HepG2 (cell line): ENCODE measurements at regions not wholly inside any gene's neighbourhood (a gene's known extent, or its start where the extent isn't known, plus 50 kb on each side); places are given as distances from the start of the nearest gene placed in this dataset.

Experiments used
- CENPT ChIP-seq: sonication (generic); formaldehyde crosslinking; IDR thresholded peaks from 2 replicates; pipeline ENCODE4 v1.8.0; 2022; ENCODE audit warnings: low read depth, mild to moderate bottlenecking, moderate library complexity, missing genetic modification reagents
- CREB1 ChIP-seq, 2 experiments: fragments of 450-650 bp in 1 of 2; IDR thresholded peaks; 2 replicates each; pipeline ENCODE4 v1.6.1; 2016 to 2017; ENCODE audit warnings: control low read depth in 1 of 2, mild to moderate bottlenecking in 1 of 2, missing compliant biosample characterization in 1 of 2, missing genetic modification characterization in 1 of 2
- FIP1L1 ChIP-seq: fragments of 200-400 bp; formaldehyde crosslinking; IDR thresholded peaks from 2 replicates; pipeline ENCODE4 v1.6.1; 2018; ENCODE audit warnings: low read depth, mild to moderate bottlenecking, low read length, moderate library complexity, borderline replicate concordance; ENCODE audit not compliant: insufficient read depth
- MIXL1 ChIP-seq: IDR thresholded peaks from 2 replicates; pipeline ENCODE4 v1.6.1; 2016
- RARG ChIP-seq: sonication (generic); formaldehyde crosslinking; IDR thresholded peaks from 2 replicates; pipeline ENCODE4 v1.4.0; 2020; ENCODE audit warnings: low read depth, mild to moderate bottlenecking, missing genetic modification reagents
- RNF2 ChIP-seq: fragments of 450-650 bp; conservative IDR thresholded peaks from 2 replicates; pipeline ENCODE4 v1.6.1; 2016; ENCODE audit warnings: low read depth
- SMYD3 ChIP-seq: sonication (generic); formaldehyde crosslinking; IDR thresholded peaks from 2 replicates; pipeline ENCODE4 v1.8.1; 2023; ENCODE audit warnings: mild to moderate bottlenecking, missing genetic modification reagents
- SRY ChIP-seq: sonication (generic); formaldehyde crosslinking; IDR thresholded peaks from 2 replicates; pipeline ENCODE4 v1.8.0; 2022; ENCODE audit warnings: mild to moderate bottlenecking, missing genetic modification reagents
- YEATS2 ChIP-seq: sonication (generic); formaldehyde crosslinking; IDR thresholded peaks from 2 replicates; pipeline ENCODE4 v1.4.0; 2020; ENCODE audit warnings: missing genetic modification reagents, borderline replicate concordance
- ZNF101 ChIP-seq: sonication (generic); formaldehyde crosslinking; IDR thresholded peaks from 2 replicates; pipeline ENCODE4 v1.4.0; 2020; ENCODE audit warnings: mild to moderate bottlenecking, low read depth, missing genetic modification reagents, borderline replicate concordance
- ZNF136 ChIP-seq: sonication (generic); formaldehyde crosslinking; IDR thresholded peaks from 2 replicates; pipeline ENCODE4 v1.8.1; 2022; ENCODE audit warnings: low read depth, mild to moderate bottlenecking, moderate library complexity, missing genetic modification reagents
- ZNF160 ChIP-seq: sonication (generic); formaldehyde crosslinking; IDR thresholded peaks from 2 replicates; pipeline ENCODE4 v1.8.0; 2022; ENCODE audit warnings: mild to moderate bottlenecking, inconsistent platforms, missing genetic modification reagents
- ZNF253 ChIP-seq: sonication (generic); formaldehyde crosslinking; IDR thresholded peaks from 2 replicates; pipeline ENCODE4 v1.8.0; 2022; ENCODE audit warnings: mild to moderate bottlenecking, missing genetic modification reagents, borderline replicate concordance
- ZNF3 ChIP-seq: IDR thresholded peaks from 2 replicates; pipeline ENCODE4 v1.7.0; 2017; ENCODE audit warnings: inconsistent platforms
- ZNF350 ChIP-seq: sonication (generic); formaldehyde crosslinking; IDR thresholded peaks from 2 replicates; pipeline ENCODE4 v1.4.0; 2020; ENCODE audit warnings: mild to moderate bottlenecking, low read depth, missing genetic modification reagents, borderline replicate concordance
- ZNF430 ChIP-seq: sonication (generic); formaldehyde crosslinking; IDR thresholded peaks from 2 replicates; pipeline ENCODE4 v1.9.0; 2021; ENCODE audit warnings: mild to moderate bottlenecking, missing genetic modification reagents
- ZNF432 ChIP-seq: sonication (generic); formaldehyde crosslinking; IDR thresholded peaks from 2 replicates; pipeline ENCODE4 v1.5.0; 2020; ENCODE audit warnings: missing genetic modification reagents, mild to moderate bottlenecking, borderline replicate concordance
- ZNF567 ChIP-seq: sonication (generic); formaldehyde crosslinking; IDR thresholded peaks from 2 replicates; pipeline ENCODE4 v1.8.1; 2023; ENCODE audit warnings: mild to moderate bottlenecking, missing genetic modification reagents, borderline replicate concordance
- ZNF788 ChIP-seq: sonication (generic); formaldehyde crosslinking; IDR thresholded peaks from 2 replicates; pipeline ENCODE4 v1.5.0; 2020; ENCODE audit warnings: mild to moderate bottlenecking, missing genetic modification reagents, borderline replicate concordance
- TF ChIP-seq, protein P1 (sequence below): sonication (generic); formaldehyde crosslinking; conservative IDR thresholded peaks from 2 replicates; pipeline ENCODE4 v1.4.0; 2020; ENCODE audit warnings: missing genetic modification reagents
- TF ChIP-seq, protein P2 (sequence below): sonication (generic); formaldehyde crosslinking; IDR thresholded peaks from 2 replicates; pipeline ENCODE4 v1.5.1; 2020; ENCODE audit warnings: mild to moderate bottlenecking, missing genetic modification reagents, moderate library complexity
- TF ChIP-seq, protein P3 (sequence below): sonication (generic); formaldehyde crosslinking; IDR thresholded peaks from 2 replicates; pipeline ENCODE4 v1.9.0; 2021; ENCODE audit warnings: missing genetic modification reagents, mild to moderate bottlenecking, borderline replicate concordance
- TF ChIP-seq, protein P4 (sequence below): sonication (generic); formaldehyde crosslinking; IDR thresholded peaks from 2 replicates; pipeline ENCODE4 v1.8.1; 2023; ENCODE audit warnings: mild to moderate bottlenecking, missing genetic modification reagents, borderline replicate concordance

DNA sequence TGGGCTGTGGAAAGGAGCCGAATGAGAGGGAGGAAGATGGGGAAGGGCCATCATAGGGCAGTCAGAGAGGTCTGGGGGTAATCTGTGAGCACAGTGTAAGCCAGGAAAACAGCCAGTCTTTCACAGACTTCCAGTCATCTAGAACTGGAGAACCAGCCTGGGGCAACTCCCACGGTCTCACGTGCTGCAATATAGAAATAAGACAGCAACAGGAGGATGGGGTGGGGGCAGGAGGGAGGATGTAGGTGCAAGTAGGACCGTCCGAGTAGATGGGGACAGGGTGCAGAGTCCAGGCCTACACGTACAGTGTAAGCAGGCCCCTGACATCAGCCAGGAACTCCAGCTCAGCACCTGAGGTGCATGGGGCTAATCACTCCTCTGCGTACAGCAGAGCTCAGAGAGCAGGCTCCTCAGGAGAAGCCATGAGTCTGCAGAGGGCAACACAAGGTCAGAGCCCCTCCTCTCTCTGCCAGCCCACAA lies 58.2 kb upstream of the TNFAIP3 start (continued):
- TF ChIP-seq RNF2 = no peak
- TF ChIP-seq, protein P1, sequence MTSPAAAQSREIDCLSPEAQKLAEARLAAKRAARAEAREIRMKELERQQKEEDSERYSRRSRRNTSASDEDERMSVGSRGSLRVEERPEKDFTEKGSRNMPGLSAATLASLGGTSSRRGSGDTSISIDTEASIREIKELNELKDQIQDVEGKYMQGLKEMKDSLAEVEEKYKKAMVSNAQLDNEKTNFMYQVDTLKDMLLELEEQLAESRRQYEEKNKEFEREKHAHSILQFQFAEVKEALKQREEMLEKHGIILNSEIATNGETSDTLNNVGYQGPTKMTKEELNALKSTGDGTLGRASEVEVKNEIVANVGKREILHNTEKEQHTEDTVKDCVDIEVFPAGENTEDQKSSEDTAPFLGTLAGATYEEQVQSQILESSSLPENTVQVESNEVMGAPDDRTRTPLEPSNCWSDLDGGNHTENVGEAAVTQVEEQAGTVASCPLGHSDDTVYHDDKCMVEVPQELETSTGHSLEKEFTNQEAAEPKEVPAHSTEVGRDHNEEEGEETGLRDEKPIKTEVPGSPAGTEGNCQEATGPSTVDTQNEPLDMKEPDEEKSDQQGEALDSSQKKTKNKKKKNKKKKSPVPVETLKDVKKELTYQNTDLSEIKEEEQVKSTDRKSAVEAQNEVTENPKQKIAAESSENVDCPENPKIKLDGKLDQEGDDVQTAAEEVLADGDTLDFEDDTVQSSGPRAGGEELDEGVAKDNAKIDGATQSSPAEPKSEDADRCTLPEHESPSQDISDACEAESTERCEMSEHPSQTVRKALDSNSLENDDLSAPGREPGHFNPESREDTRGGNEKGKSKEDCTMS (CRISPR knock-in tag) = no peak
- TF ChIP-seq YEATS2 (CRISPR knock-in tag) = peak; percentile 38; the same call in 1 of the 2 replicates
- no peak for TF ChIP-seq RARG (CRISPR knock-in tag)
- TF ChIP-seq ZNF160 (CRISPR knock-in tag) = no peak
- TF ChIP-seq, protein P2, sequence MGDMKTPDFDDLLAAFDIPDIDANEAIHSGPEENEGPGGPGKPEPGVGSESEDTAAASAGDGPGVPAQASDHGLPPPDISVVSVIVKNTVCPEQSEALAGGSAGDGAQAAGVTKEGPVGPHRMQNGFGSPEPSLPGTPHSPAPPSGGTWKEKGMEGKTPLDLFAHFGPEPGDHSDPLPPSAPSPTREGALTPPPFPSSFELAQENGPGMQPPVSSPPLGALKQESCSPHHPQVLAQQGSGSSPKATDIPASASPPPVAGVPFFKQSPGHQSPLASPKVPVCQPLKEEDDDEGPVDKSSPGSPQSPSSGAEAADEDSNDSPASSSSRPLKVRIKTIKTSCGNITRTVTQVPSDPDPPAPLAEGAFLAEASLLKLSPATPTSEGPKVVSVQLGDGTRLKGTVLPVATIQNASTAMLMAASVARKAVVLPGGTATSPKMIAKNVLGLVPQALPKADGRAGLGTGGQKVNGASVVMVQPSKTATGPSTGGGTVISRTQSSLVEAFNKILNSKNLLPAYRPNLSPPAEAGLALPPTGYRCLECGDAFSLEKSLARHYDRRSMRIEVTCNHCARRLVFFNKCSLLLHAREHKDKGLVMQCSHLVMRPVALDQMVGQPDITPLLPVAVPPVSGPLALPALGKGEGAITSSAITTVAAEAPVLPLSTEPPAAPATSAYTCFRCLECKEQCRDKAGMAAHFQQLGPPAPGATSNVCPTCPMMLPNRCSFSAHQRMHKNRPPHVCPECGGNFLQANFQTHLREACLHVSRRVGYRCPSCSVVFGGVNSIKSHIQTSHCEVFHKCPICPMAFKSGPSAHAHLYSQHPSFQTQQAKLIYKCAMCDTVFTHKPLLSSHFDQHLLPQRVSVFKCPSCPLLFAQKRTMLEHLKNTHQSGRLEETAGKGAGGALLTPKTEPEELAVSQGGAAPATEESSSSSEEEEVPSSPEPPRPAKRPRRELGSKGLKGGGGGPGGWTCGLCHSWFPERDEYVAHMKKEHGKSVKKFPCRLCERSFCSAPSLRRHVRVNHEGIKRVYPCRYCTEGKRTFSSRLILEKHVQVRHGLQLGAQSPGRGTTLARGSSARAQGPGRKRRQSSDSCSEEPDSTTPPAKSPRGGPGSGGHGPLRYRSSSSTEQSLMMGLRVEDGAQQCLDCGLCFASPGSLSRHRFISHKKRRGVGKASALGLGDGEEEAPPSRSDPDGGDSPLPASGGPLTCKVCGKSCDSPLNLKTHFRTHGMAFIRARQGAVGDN (CRISPR knock-in tag) = peak; percentile 97
- no peak for TF ChIP-seq CREB1 (IDR thresholded peaks at IDR 0.05)
- no peak for TF ChIP-seq CREB1 (CRISPR knock-in tag; IDR thresholded peaks at IDR 0.05)
- TF ChIP-seq MIXL1 = peak; percentile 32; the same call in 1 of the 2 replicates
- no peak for TF ChIP-seq FIP1L1
- peak; percentile 59; the same call in 1 of the 2 replicates for TF ChIP-seq ZNF430 (CRISPR knock-in tag)
- TF ChIP-seq ZNF136 (CRISPR knock-in tag) = no peak
- TF ChIP-seq SRY = no peak
- TF ChIP-seq ZNF788 (CRISPR knock-in tag) = peak; percentile 72; the same call in 1 of the 2 replicates
- TF ChIP-seq ZNF3 (CRISPR knock-in tag) = no peak
- TF ChIP-seq, protein P3, sequence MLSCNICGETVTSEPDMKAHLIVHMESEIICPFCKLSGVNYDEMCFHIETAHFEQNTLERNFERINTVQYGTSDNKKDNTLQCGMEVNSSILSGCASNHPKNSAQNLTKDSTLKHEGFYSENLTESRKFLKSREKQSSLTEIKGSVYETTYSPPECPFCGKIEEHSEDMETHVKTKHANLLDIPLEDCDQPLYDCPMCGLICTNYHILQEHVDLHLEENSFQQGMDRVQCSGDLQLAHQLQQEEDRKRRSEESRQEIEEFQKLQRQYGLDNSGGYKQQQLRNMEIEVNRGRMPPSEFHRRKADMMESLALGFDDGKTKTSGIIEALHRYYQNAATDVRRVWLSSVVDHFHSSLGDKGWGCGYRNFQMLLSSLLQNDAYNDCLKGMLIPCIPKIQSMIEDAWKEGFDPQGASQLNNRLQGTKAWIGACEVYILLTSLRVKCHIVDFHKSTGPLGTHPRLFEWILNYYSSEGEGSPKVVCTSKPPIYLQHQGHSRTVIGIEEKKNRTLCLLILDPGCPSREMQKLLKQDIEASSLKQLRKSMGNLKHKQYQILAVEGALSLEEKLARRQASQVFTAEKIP = no peak
- no peak for TF ChIP-seq SMYD3 (CRISPR knock-in tag)
- TF ChIP-seq, protein P4, sequence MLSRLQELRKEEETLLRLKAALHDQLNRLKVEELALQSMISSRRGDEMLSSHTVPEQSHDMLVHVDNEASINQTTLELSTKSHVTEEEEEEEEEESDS (CRISPR knock-in tag) = no peak
- peak; percentile 83; the same call in 1 of the 2 replicates for TF ChIP-seq ZNF350 (CRISPR knock-in tag)
- no peak for TF ChIP-seq ZNF432
- no peak for TF ChIP-seq ZNF253
- no peak for TF ChIP-seq ZNF101
- no peak for TF ChIP-seq ZNF567 (CRISPR knock-in tag)
- TF ChIP-seq CENPT = no peak
